GM12878 (cell line): ENCODE measurements at regions not wholly inside any gene's neighbourhood (a gene's known extent, or its start where the extent isn't known, plus 50 kb on each side); places are given as distances from the start of the nearest gene placed in this dataset.

Source experiments
- HDAC6 ChIP-seq: fragments of 200-600 bp; sonication (generic); IDR thresholded peaks from one replicate; pipeline ENCODE4 v1.8.0; 2017; ENCODE audit warnings: antibody characterized with exemption; ENCODE audit not compliant: unreplicated experiment
- NR2C1 ChIP-seq: fragments of 450-650 bp; IDR thresholded peaks from 2 replicates; pipeline ENCODE4 v1.6.1; 2017; ENCODE audit warnings: antibody characterized with exemption, mild to moderate bottlenecking, moderate library complexity
- POLR2A ChIP-seq: IDR thresholded peaks from 2 replicates; pipeline ENCODE4 v1.6.1; 2011; ENCODE audit warnings: low read depth, mild to moderate bottlenecking, low read length
- RFX5 ChIP-seq: IDR thresholded peaks from 2 replicates; pipeline ENCODE4 v1.6.1; 2011; ENCODE audit warnings: low read depth, low read length, improper control_type of control experiment
- TF ChIP-seq, protein P1 (sequence below), 3 experiments: IDR thresholded peaks in 2 of 3; conservative IDR thresholded peaks in 1 of 3; 2 replicates each; pipeline ENCODE4 v1.5.1; 2011; ENCODE audit warnings: low read depth in 3 of 3, low read length in 3 of 3, mild to moderate bottlenecking in 3 of 3, control low read depth in 2 of 3, moderate library complexity in 2 of 3, inconsistent platforms in 1 of 3, mixed read lengths in 1 of 3; ENCODE audit not compliant: control insufficient read depth in 2 of 3, insufficient read depth in 1 of 3; ENCODE audit errors: extremely low read depth in 1 of 3

DNA sequence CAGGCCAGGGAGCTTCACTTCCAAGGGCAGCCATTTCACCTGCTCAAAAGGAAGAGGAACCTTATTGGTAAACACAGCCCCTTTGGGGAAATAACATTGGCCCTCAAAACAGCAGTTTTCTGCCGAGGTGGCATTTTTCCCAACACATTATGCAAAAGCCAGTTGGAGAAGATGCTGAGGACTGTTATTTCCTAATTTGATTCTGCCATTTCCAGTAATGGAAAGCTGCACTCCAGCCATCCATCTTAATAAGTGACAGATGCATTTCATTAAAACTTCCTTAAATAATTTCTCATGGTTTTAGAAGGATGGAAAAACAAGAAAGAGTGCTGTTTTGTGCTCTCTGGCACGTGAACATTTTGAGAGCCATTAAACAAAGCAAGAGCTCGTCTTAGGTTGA, 55.9 kb upstream of the ALK start:
- TF ChIP-seq, protein P1, sequence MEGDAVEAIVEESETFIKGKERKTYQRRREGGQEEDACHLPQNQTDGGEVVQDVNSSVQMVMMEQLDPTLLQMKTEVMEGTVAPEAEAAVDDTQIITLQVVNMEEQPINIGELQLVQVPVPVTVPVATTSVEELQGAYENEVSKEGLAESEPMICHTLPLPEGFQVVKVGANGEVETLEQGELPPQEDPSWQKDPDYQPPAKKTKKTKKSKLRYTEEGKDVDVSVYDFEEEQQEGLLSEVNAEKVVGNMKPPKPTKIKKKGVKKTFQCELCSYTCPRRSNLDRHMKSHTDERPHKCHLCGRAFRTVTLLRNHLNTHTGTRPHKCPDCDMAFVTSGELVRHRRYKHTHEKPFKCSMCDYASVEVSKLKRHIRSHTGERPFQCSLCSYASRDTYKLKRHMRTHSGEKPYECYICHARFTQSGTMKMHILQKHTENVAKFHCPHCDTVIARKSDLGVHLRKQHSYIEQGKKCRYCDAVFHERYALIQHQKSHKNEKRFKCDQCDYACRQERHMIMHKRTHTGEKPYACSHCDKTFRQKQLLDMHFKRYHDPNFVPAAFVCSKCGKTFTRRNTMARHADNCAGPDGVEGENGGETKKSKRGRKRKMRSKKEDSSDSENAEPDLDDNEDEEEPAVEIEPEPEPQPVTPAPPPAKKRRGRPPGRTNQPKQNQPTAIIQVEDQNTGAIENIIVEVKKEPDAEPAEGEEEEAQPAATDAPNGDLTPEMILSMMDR (IDR thresholded peaks at IDR 0.05 in 2 of 3, conservative IDR thresholded peaks at IDR 0.05 in 1 of 3; ENCODE audit: control insufficient read depth in 2 of 3, extremely low read depth in 1 of 3, insufficient read depth in 1 of 3, low read depth in 3 of 3, low read length in 3 of 3) = no peak
- TF ChIP-seq POLR2A = no peak
- TF ChIP-seq RFX5 = no peak
- TF ChIP-seq NR2C1 = no peak
- no peak for TF ChIP-seq HDAC6
